Adrenal gland (tissue), 9 donors: ENCODE measurements at regions not wholly inside any gene's neighbourhood (a gene's known extent, or its start where the extent isn't known, plus 50 kb on each side); places are given as distances from the start of the nearest gene placed in this dataset.

Experiments
- DNase-seq, 7 donors: peaks; one replicate each; pipeline ENCODE4 v3.0.0-alpha.2; 2019 to 2020
- H3K27ac ChIP-seq, 5 donors: fragments of 200-600 bp; sonication (generic) in 4 of 5; 1 replicate in 3 of 5; 2 replicates in 2 of 5; pipeline versions ENCODE4 v1.5.1 to v1.8.0; 2016 to 2020; ENCODE audit warnings: mild to moderate bottlenecking in 1 of 5
- H3K27me3 ChIP-seq: fragments of 200-600 bp; 2 replicates; pipeline ENCODE4 v1.8.0; 2021
- H3K36me3 ChIP-seq, 2 donors: fragments of 200-600 bp; replicated peaks in 1 of 2; 1 replicate in 1 of 2; 2 replicates in 1 of 2; pipeline versions ENCODE4 v1.5.1 to v1.8.0; 2018 to 2022
- H3K4me1 ChIP-seq, 2 donors: fragments of 200-600 bp; replicated peaks in 1 of 2; 1 replicate in 1 of 2; 2 replicates in 1 of 2; pipeline versions ENCODE4 v1.5.1 to v1.8.0; 2018 to 2021
- H3K4me3 ChIP-seq, 4 donors: fragments of 200-600 bp; sonication (generic) in 3 of 4; one replicate each; pipeline ENCODE4 v1.5.1; 2016 to 2018
- H3K9me3 ChIP-seq, 3 donors: fragments of 200-600 bp; sonication (generic) in 1 of 3; replicated peaks in 1 of 3; 1 replicate in 2 of 3; 2 replicates in 1 of 3; pipeline versions ENCODE4 v1.5.1 to v1.8.0; 2016 to 2021
- CTCF ChIP-seq, 6 experiments: fragments of 450-650 bp in 4 of 6; fragments of 200-600 bp in 2 of 6; sonication (generic) in 1 of 6; IDR thresholded peaks; 1 replicate in 5 of 6; 2 replicates in 1 of 6; pipeline versions ENCODE4 v1.5.1 to v1.8.0; 2016 to 2021; ENCODE audit warnings: antibody characterized with exemption in 6 of 6, mild to moderate bottlenecking in 2 of 6, moderate library complexity in 1 of 6
- POLR2A ChIP-seq, 2 donors: fragments of 450-650 bp; IDR thresholded peaks; one replicate each; pipeline ENCODE4 v1.6.1; 2017; ENCODE audit warnings: antibody characterized with exemption in 2 of 2, mild to moderate bottlenecking in 2 of 2, moderate library complexity in 1 of 2
- WGBS, 4 donors: extraction: QIAGEN DNeasy Blood & Tissue Kit in 2 of 4; methylation state at CpG; one replicate each; pipeline versions ENCODE4 v1.1.5 to v1.1.7; 2013 to 2017; 5-methylcytosine and 5-hydroxymethylcytosine counted together
- intact Hi-C, 2 donors: fragments of 100-400 bp; cut with DNase I; formaldehyde crosslinking; loops; one replicate each; pipeline versions ENCODE4 v1.14.1 to v1.15.0; 2022 to 2023
- donor health status: healthy with polysubstance abuse.
- donor health status: Bipolar disorder and iron deficiency.
- donor health status: DM: yes; HTN: yes; CAD: no.
- donor health status: DM: no; HTN: no; CAD: no.
- donor health status: DM: no; HTN: no; CAD: no.

GRCh38 chr4:115278830-115279229, 165.4 kb upstream of the NDST4 start:
- no peak for DNase-seq
- Histone ChIP-seq H3K9me3 (no peaks in the 10 kb centered on the region), H3K4me3 (no peak overlapping the region), H3K36me3 (no peaks in the 10 kb centered on the region), H3K4me1 (no peaks in the 10 kb centered on the region), H3K27me3 (no peaks in the 10 kb centered on the region), H3K27ac (no peak overlapping the region)
- WGBS, 4 donors, result 70 to 78% (median 73%) methylated on average over 1 of the region's 1 CpG
- TF ChIP-seq CTCF (IDR thresholded peaks at IDR 0.05) (no peak), POLR2A (IDR thresholded peaks at IDR 0.05) (no peak)
- intact Hi-C loops, result no loop called here

- Histone ChIP-seq H3K4me1 (no peaks in the 10 kb centered on the region), H3K36me3 (no peaks in the 10 kb centered on the region), H3K4me3 (no peak overlapping the region), H3K27ac (no peak overlapping the region), H3K9me3 (no peaks in the 10 kb centered on the region), H3K27me3 (no peaks in the 10 kb centered on the region)
- DNase-seq, result no peak
- TF ChIP-seq POLR2A (IDR thresholded peaks at IDR 0.05) (no peak), CTCF (IDR thresholded peaks at IDR 0.05) (no peak)
- WGBS, 4 donors, result 50 to 72% (median 71%) methylated on average over 2 of the region's 2 CpGs
- intact Hi-C loops, result no loop called here
Measured at GRCh38 chr4:115275615-115276014, 162.2 kb upstream of the NDST4 start.

GRCh38 chr4:115274545-115274944, 161.1 kb upstream of the NDST4 start:
- DNase-seq, result no peak
- Histone ChIP-seq H3K27ac (no peak overlapping the region), H3K9me3 (no peaks in the 10 kb centered on the region), H3K4me1 (no peaks in the 10 kb centered on the region), H3K4me3 (no peak overlapping the region), H3K27me3 (no peaks in the 10 kb centered on the region), H3K36me3 (no peaks in the 10 kb centered on the region)
- intact Hi-C loops, result no loop called here
- no peak for TF ChIP-seq POLR2A (IDR thresholded peaks at IDR 0.05)
- no peak for TF ChIP-seq CTCF (IDR thresholded peaks at IDR 0.05)

GRCh38 chr4:115272594-115272993, 159.2 kb upstream of the NDST4 start:
- Histone ChIP-seq H3K9me3 (no peaks in the 10 kb centered on the region), H3K27me3 (no peaks in the 10 kb centered on the region), H3K27ac (no peak overlapping the region), H3K4me1 (no peaks in the 10 kb centered on the region), H3K36me3 (no peaks in the 10 kb centered on the region), H3K4me3 (no peak overlapping the region)
- TF ChIP-seq POLR2A (IDR thresholded peaks at IDR 0.05), result no peak
- TF ChIP-seq CTCF (IDR thresholded peaks at IDR 0.05), result no peak
- intact Hi-C loops, result no loop called here
- no peak for DNase-seq
- 78 to 88% (median 84%) methylated on average over 2 of the region's 2 CpGs for WGBS, 4 donors
